ENCODE measurements at regions not wholly inside any gene's neighbourhood (a gene's known extent, or its start where the extent isn't known, plus 50 kb on each side); places are given as distances from the start of the nearest gene placed in this dataset.

- DNase-seq (ENCODE audit: low read depth in 2 of 2): peak in 1 of 2 donors; percentile 2
- TF ChIP-seq CTCF (IDR thresholded peaks at IDR 0.05; ENCODE audit: low read depth, low read length): no peak
- H3K4me3 ChIP-seq (replicated peaks in 1 of 2; ENCODE audit: low read depth in 2 of 2, low read length in 2 of 2): peak overlapping the region in 1 of 2 donors; percentile 33
Measured at GRCh38 chr3:104908761-104909160, 457.9 kb upstream of the ALCAM start.

GRCh38 chr3:104909198-104909597, 457.5 kb upstream of the ALCAM start:
- TF ChIP-seq CTCF (IDR thresholded peaks at IDR 0.05; ENCODE audit: low read depth, low read length): no peak
- peak; percentile 48 to 91 for DNase-seq (ENCODE audit: low read depth in 2 of 2)
- H3K4me3 ChIP-seq (replicated peaks in 1 of 2; ENCODE audit: low read depth in 2 of 2, low read length in 2 of 2): peak overlapping the region in 1 of 2 donors; percentile 33

- H3K4me3 ChIP-seq (replicated peaks in 1 of 2; ENCODE audit: low read depth in 2 of 2, low read length in 2 of 2): peak overlapping the region in 1 of 2 donors; percentile 33
- peak in 1 of 2 donors; percentile 84 for DNase-seq (ENCODE audit: low read depth in 2 of 2)
- no peak for TF ChIP-seq CTCF (IDR thresholded peaks at IDR 0.05; ENCODE audit: low read depth, low read length)
Measured at GRCh38 chr3:104909721-104910120, 457.0 kb upstream of the ALCAM start.

- no peak for TF ChIP-seq CTCF (IDR thresholded peaks at IDR 0.05; ENCODE audit: low read depth, low read length)
- DNase-seq (ENCODE audit: low read depth in 2 of 2): peak in 1 of 2 donors; percentile 25
- no peak overlapping the region for H3K4me3 ChIP-seq (replicated peaks in 1 of 2; ENCODE audit: low read depth in 2 of 2, low read length in 2 of 2)
Measured at GRCh38 chr3:104911376-104911775, 455.3 kb upstream of the ALCAM start.

- DNase-seq (ENCODE audit: low read depth in 2 of 2): peak in 1 of 2 donors; percentile 36
Measured at GRCh38 chr3:104916971-104917370, 449.7 kb upstream of the ALCAM start.

GRCh38 chr3:104920512-104920911, 446.2 kb upstream of the ALCAM start:
- TF ChIP-seq CTCF (IDR thresholded peaks at IDR 0.05; ENCODE audit: low read depth, low read length): no peak
- H3K4me3 ChIP-seq (replicated peaks in 1 of 2; ENCODE audit: low read depth in 2 of 2, low read length in 2 of 2): no peak overlapping the region
- no peak for DNase-seq (ENCODE audit: low read depth in 2 of 2)

More at GRCh38 chr3:104916971-104917370, 449.7 kb upstream of the ALCAM start:
- no peak for TF ChIP-seq CTCF (IDR thresholded peaks at IDR 0.05; ENCODE audit: low read depth, low read length)
- no peak overlapping the region for H3K4me3 ChIP-seq (replicated peaks in 1 of 2; ENCODE audit: low read depth in 2 of 2, low read length in 2 of 2)

GRCh38 chr3:104933972-104934371, 432.7 kb upstream of the ALCAM start:
- no peak overlapping the region for H3K4me3 ChIP-seq (replicated peaks in 1 of 2; ENCODE audit: low read depth in 2 of 2, low read length in 2 of 2)
- TF ChIP-seq CTCF (IDR thresholded peaks at IDR 0.05; ENCODE audit: low read depth, low read length): no peak
- DNase-seq (ENCODE audit: low read depth in 2 of 2): no peak
